ENCODE measurements at regions not wholly inside any gene's neighbourhood (a gene's known extent, or its start where the extent isn't known, plus 50 kb on each side); places are given as distances from the start of the nearest gene placed in this dataset.

DNA sequence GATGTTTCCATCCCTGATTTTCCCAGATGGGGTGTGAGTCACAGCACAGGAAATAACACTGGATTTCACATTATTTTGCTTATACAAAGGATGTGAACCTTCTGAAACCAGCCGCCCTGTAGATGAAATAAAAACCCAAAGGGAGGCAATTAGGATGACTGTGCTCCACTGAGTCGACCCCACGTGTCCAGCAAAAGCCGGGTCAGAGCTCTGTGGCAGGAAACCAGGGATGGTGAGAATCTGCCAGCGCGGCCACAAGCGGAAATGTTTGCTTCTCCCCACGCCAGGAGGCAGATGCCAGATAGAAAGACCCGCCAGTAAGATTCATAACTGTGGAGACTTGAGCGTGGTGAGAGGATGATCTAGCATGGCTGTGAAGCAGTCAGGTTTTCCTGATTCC lies 764.4 kb downstream of the LIG4 start:
- Histone ChIP-seq H2BK12ac (ENCODE audit: insufficient read length, low read depth, low read length) (no peak overlapping the region), H2AFZ (ENCODE audit: low read length) (no peak overlapping the region), H3K79me2 (ENCODE audit: insufficient read depth, low read length) (no peaks in the 10 kb centered on the region), H3K18ac (ENCODE audit: insufficient read length, low read depth, low read length) (no peak overlapping the region), H4K5ac (ENCODE audit: insufficient read length, low read depth, low read length) (no peak overlapping the region), H3K4me2 (ENCODE audit: insufficient read depth, insufficient read length, low read length) (no peak overlapping the region), H3K14ac (ENCODE audit: insufficient read depth, low read length) (no peak overlapping the region), H2AK5ac (ENCODE audit: insufficient read length, low read length) (no peak overlapping the region), H3K79me1 (ENCODE audit: insufficient read depth, low read depth, low read length, poor library complexity, severe bottlenecking) (no peaks in the 10 kb centered on the region), H3K27me3 (ENCODE audit: insufficient read depth, low read length) (no peaks in the 10 kb centered on the region), H3K9me3 (ENCODE audit: control insufficient read depth, low read depth, low read length) (no peaks in the 10 kb centered on the region), H2BK120ac (ENCODE audit: low read depth, low read length, poor library complexity, severe bottlenecking) (no peak overlapping the region), H3K4me1 (ENCODE audit: insufficient read depth, low read length) (no peaks in the 10 kb centered on the region), H3K9ac (ENCODE audit: extremely low read depth, insufficient read length, low read length) (no peak overlapping the region), H3K23ac (ENCODE audit: insufficient read length, low read depth, low read length) (no peak overlapping the region), H4K8ac (replicated peaks; ENCODE audit: insufficient read length, low read depth, low read length) (no peak overlapping the region), H3K4ac (ENCODE audit: low read depth, low read length) (no peak overlapping the region), H3K27ac (ENCODE audit: insufficient read length, low read depth, low read length) (no peak overlapping the region), H3K23me2 (ENCODE audit: insufficient read length, low read depth, low read length, poor library complexity, severe bottlenecking) (no peaks in the 10 kb centered on the region), H2BK5ac (ENCODE audit: insufficient read length, low read length) (no peak overlapping the region), H4K20me1 (ENCODE audit: control insufficient read depth, insufficient read depth, insufficient read length) (no peaks in the 10 kb centered on the region), H2BK20ac (ENCODE audit: low read depth, low read length, poor library complexity, severe bottlenecking) (no peak overlapping the region), H3K56ac (ENCODE audit: insufficient read length, low read depth, low read length) (no peak overlapping the region), H4K91ac (ENCODE audit: insufficient read length, low read depth, low read length) (no peak overlapping the region), H2BK15ac (ENCODE audit: low read depth, low read length) (no peak overlapping the region), H3T11ph (ENCODE audit: low read length) (no peak overlapping the region)
- TF ChIP-seq, protein P1, sequence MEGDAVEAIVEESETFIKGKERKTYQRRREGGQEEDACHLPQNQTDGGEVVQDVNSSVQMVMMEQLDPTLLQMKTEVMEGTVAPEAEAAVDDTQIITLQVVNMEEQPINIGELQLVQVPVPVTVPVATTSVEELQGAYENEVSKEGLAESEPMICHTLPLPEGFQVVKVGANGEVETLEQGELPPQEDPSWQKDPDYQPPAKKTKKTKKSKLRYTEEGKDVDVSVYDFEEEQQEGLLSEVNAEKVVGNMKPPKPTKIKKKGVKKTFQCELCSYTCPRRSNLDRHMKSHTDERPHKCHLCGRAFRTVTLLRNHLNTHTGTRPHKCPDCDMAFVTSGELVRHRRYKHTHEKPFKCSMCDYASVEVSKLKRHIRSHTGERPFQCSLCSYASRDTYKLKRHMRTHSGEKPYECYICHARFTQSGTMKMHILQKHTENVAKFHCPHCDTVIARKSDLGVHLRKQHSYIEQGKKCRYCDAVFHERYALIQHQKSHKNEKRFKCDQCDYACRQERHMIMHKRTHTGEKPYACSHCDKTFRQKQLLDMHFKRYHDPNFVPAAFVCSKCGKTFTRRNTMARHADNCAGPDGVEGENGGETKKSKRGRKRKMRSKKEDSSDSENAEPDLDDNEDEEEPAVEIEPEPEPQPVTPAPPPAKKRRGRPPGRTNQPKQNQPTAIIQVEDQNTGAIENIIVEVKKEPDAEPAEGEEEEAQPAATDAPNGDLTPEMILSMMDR (conservative IDR thresholded peaks at IDR 0.05) = no peak
- DNase-seq = no peak
- H3K4me1 Mint-ChIP-seq = peaks cover 4% of the 10 kb centered on the region in 2 experiments
- peaks cover 4 to 19% (median 11%) of the 10 kb centered on the region in 3 experiments; a peak in 5 of 7 replicates for H3K36me3 Mint-ChIP-seq (ENCODE audit: insufficient read depth in 1 of 3, low read depth in 3 of 3)
- no CpG with 5 or more reads among the region's 10 CpGs for WGBS (ENCODE audit: extremely low coverage, insufficient read length, low lambda C conversion rate)
- peaks cover 20 to 27% of the 10 kb centered on the region in 2 experiments for H3K9me3 Mint-ChIP-seq
- no peaks in the 10 kb centered on the region for H3K27me3 Mint-ChIP-seq (ENCODE audit: low read depth)
- peak overlapping the region in 1 of 3 experiments; percentile 60; a peak in 1 of 7 replicates for H3K27ac Mint-ChIP-seq
- no peak overlapping the region for H3K4me3 Mint-ChIP-seq

Measured in H9 (cell line).